ENCODE measurements at regions not wholly inside any gene's neighbourhood (a gene's known extent, or its start where the extent isn't known, plus 50 kb on each side); places are given as distances from the start of the nearest gene placed in this dataset.

DNA sequence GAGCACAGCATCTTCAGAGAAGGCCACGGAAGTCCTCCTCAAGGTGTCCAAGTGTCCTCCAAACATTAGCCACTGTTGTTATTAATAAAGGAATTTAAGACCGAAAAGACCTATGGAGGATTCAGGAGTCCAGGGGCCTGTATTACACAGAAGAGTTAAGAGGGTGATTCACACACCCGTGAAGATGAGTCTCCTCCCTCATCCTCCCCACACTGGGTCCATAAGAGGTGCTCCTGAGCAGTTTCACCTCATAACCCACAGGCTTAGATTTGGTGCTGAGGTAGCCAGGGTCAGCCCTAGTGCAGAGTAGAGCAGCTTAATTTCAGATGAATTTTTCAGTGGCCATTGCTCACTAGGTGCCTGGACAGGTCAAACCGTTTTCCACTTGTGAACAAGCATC lies 65.3 kb downstream of the PRR18 start:
- TF ChIP-seq, protein P1, sequence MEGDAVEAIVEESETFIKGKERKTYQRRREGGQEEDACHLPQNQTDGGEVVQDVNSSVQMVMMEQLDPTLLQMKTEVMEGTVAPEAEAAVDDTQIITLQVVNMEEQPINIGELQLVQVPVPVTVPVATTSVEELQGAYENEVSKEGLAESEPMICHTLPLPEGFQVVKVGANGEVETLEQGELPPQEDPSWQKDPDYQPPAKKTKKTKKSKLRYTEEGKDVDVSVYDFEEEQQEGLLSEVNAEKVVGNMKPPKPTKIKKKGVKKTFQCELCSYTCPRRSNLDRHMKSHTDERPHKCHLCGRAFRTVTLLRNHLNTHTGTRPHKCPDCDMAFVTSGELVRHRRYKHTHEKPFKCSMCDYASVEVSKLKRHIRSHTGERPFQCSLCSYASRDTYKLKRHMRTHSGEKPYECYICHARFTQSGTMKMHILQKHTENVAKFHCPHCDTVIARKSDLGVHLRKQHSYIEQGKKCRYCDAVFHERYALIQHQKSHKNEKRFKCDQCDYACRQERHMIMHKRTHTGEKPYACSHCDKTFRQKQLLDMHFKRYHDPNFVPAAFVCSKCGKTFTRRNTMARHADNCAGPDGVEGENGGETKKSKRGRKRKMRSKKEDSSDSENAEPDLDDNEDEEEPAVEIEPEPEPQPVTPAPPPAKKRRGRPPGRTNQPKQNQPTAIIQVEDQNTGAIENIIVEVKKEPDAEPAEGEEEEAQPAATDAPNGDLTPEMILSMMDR (IDR thresholded peaks at IDR 0.05; ENCODE audit: extremely low read depth, low read depth, low read length): no peak
- Histone ChIP-seq H3K4me3 (ENCODE audit: insufficient read depth, low read length) (no peak overlapping the region), H4K20me1 (ENCODE audit: insufficient read depth, low read length) (no peaks in the 10 kb centered on the region), H3K4me1 (ENCODE audit: insufficient read depth, low read length) (no peaks in the 10 kb centered on the region), H3K36me3 (ENCODE audit: insufficient read depth, low read length) (no peaks in the 10 kb centered on the region), H2AFZ (ENCODE audit: low read length) (no peak overlapping the region), H3K4me2 (ENCODE audit: insufficient read depth, low read length) (no peak overlapping the region), H3K27ac (ENCODE audit: low read depth, low read length) (no peak overlapping the region), H3K27me3 (ENCODE audit: insufficient read depth, low read length) (peaks cover 2% of the 10 kb centered on the region), H3K9me3 (ENCODE audit: low read depth, low read length) (no peaks in the 10 kb centered on the region), H3K79me2 (ENCODE audit: insufficient read depth, low read length) (no peaks in the 10 kb centered on the region)
- no peak for DNase-seq (ENCODE audit: insufficient read length, low spot score, missing footprints)

DNA sequence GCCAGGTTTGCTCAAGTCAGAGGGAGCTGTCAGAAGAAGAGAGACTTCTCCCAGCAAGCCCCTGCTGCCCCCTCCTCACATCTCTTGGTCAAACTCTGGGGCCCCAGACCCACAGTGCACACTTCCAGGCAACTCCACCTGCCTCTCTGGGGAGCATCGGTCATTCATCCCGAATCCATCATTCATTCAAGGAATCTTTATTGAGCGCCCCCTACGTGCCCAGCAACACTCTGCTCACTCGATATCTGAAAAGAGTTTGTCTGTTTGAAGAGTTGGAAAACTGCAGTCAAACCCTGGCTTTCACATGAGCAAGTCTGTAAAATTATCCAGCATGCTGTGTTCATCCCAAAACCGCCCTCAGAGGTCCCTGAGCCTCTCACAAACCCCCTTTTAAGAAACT lies 66.2 kb downstream of the PRR18 start:
- no peak overlapping the region for H3K27ac ChIP-seq (ENCODE audit: low read depth, low read length)
- H3K36me3 ChIP-seq (ENCODE audit: insufficient read depth, low read length): no peaks in the 10 kb centered on the region
- H2AFZ ChIP-seq (ENCODE audit: low read length): no peak overlapping the region
- TF ChIP-seq, protein P1 (IDR thresholded peaks at IDR 0.05; ENCODE audit: extremely low read depth, low read depth, low read length): no peak
- no peaks in the 10 kb centered on the region for H3K4me1 ChIP-seq (ENCODE audit: insufficient read depth, low read length)
- no peak overlapping the region for H3K4me3 ChIP-seq (ENCODE audit: insufficient read depth, low read length)
- H3K79me2 ChIP-seq (ENCODE audit: insufficient read depth, low read length): no peaks in the 10 kb centered on the region
- no peaks in the 10 kb centered on the region for H3K9me3 ChIP-seq (ENCODE audit: low read depth, low read length)
- no peak for DNase-seq (ENCODE audit: insufficient read length, low spot score, missing footprints)
- H3K27me3 ChIP-seq (ENCODE audit: insufficient read depth, low read length): peaks cover 2% of the 10 kb centered on the region
- H3K4me2 ChIP-seq (ENCODE audit: insufficient read depth, low read length): no peak overlapping the region
- no peaks in the 10 kb centered on the region for H4K20me1 ChIP-seq (ENCODE audit: insufficient read depth, low read length)

DNA sequence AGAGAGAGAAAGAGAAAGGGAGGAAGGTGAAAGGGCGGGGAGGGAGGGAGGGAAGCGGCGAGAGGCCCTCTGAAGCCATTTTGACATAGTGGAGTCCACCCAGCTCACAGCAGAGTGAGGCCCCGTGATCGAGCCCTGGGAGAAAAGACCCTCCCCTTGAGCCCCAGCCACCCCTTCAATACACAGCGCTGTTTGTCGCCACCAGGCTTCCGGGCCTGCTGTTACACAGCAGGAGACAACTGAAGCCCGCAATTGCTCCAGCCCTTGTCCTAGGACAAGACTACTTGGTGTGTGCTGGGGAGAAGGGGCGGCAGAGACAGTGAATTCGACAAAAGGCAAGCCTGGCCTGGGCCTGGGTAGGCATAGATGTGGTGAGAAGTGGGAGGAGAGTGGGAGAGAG lies 67.3 kb downstream of the PRR18 start:
- Histone ChIP-seq H3K4me2 (ENCODE audit: insufficient read depth, low read length) (no peak overlapping the region), H3K9me3 (ENCODE audit: low read depth, low read length) (no peaks in the 10 kb centered on the region), H3K27me3 (ENCODE audit: insufficient read depth, low read length) (peaks cover 2% of the 10 kb centered on the region), H3K4me3 (ENCODE audit: insufficient read depth, low read length) (no peak overlapping the region), H4K20me1 (ENCODE audit: insufficient read depth, low read length) (no peaks in the 10 kb centered on the region), H2AFZ (ENCODE audit: low read length) (no peak overlapping the region), H3K79me2 (ENCODE audit: insufficient read depth, low read length) (no peaks in the 10 kb centered on the region), H3K4me1 (ENCODE audit: insufficient read depth, low read length) (no peaks in the 10 kb centered on the region), H3K36me3 (ENCODE audit: insufficient read depth, low read length) (no peaks in the 10 kb centered on the region), H3K27ac (ENCODE audit: low read depth, low read length) (no peak overlapping the region)
- TF ChIP-seq, protein P1 (IDR thresholded peaks at IDR 0.05; ENCODE audit: extremely low read depth, low read depth, low read length): no peak
- no peak for DNase-seq (ENCODE audit: insufficient read length, low spot score, missing footprints)

DNA sequence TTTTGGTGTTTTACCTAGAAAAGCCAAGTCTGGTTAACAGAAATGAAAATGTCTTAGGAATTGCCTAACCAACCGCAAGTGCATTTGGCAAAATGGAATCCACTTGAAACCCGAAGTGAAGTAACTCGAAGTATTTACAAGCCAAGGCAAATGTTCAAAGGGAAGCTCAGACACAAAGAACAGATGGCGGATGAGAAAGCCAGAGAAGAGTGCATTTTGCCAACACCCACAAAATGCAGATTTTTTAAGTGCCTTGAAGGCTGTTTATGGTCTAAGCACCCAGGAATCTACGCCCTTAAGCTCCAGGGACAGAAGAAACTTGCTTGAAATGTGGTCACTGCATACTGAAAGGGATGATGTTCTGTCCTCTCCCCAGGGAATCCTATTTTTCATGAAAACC lies 70.0 kb upstream of the TBXT start:
- H2AFZ ChIP-seq (ENCODE audit: low read length): no peak overlapping the region
- H3K36me3 ChIP-seq (ENCODE audit: insufficient read depth, low read length): no peaks in the 10 kb centered on the region
- TF ChIP-seq, protein P1 (IDR thresholded peaks at IDR 0.05; ENCODE audit: extremely low read depth, low read depth, low read length): no peak
- H3K27me3 ChIP-seq (ENCODE audit: insufficient read depth, low read length): peaks cover 4% of the 10 kb centered on the region
- no peak overlapping the region for H3K27ac ChIP-seq (ENCODE audit: low read depth, low read length)
- H3K4me1 ChIP-seq (ENCODE audit: insufficient read depth, low read length): no peaks in the 10 kb centered on the region
- H3K9me3 ChIP-seq (ENCODE audit: low read depth, low read length): no peaks in the 10 kb centered on the region
- no peak overlapping the region for H3K4me2 ChIP-seq (ENCODE audit: insufficient read depth, low read length)
- H3K4me3 ChIP-seq (ENCODE audit: insufficient read depth, low read length): no peak overlapping the region
- no peaks in the 10 kb centered on the region for H4K20me1 ChIP-seq (ENCODE audit: insufficient read depth, low read length)
- peak; percentile 50 for DNase-seq (ENCODE audit: insufficient read length, low spot score, missing footprints)
- H3K79me2 ChIP-seq (ENCODE audit: insufficient read depth, low read length): no peaks in the 10 kb centered on the region
